ENCODE measurements at regions not wholly inside any gene's neighbourhood (a gene's known extent, or its start where the extent isn't known, plus 50 kb on each side); places are given as distances from the start of the nearest gene placed in this dataset.

DNA sequence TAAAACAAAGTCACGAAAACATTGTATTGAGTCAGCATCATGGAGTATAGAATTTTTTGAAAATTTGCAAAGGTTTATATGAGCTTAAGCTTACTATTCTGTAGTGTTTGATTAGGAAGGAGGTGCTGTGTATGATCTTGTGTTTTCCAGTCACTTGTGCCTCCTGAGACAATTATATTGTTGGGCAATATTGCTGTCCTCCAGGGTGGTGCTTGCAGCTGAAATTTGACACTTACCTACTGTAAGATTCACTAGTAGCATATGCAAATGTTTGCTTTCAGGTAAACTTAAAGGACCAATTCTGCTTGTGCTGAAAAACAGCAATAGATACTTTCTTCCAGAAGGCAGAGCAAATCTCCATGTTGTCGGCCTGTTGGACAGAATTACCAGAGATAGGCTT is 268.0 kb downstream of the TGFB2 start (continued):
- TF ChIP-seq, protein P1, sequence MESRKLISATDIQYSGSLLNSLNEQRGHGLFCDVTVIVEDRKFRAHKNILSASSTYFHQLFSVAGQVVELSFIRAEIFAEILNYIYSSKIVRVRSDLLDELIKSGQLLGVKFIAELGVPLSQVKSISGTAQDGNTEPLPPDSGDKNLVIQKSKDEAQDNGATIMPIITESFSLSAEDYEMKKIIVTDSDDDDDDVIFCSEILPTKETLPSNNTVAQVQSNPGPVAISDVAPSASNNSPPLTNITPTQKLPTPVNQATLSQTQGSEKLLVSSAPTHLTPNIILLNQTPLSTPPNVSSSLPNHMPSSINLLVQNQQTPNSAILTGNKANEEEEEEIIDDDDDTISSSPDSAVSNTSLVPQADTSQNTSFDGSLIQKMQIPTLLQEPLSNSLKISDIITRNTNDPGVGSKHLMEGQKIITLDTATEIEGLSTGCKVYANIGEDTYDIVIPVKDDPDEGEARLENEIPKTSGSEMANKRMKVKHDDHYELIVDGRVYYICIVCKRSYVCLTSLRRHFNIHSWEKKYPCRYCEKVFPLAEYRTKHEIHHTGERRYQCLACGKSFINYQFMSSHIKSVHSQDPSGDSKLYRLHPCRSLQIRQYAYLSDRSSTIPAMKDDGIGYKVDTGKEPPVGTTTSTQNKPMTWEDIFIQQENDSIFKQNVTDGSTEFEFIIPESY (IDR thresholded peaks at IDR 0.05): no peak
- no peak for TF ChIP-seq HDAC6 (IDR thresholded peaks at IDR 0.05; ENCODE audit: unreplicated experiment)
- TF ChIP-seq GATAD2B (conservative IDR thresholded peaks at IDR 0.05; ENCODE audit: low read depth): no peak
- TF ChIP-seq TARDBP (IDR thresholded peaks at IDR 0.05; ENCODE audit: borderline replicate concordance): no peak
- no peak for TF ChIP-seq STAT3 (IDR thresholded peaks at IDR 0.05; ENCODE audit: low read depth, low read length)
- TF ChIP-seq POLR2AphosphoS2 (IDR thresholded peaks at IDR 0.05; ENCODE audit: low read depth, low read length): no peak
- no peak for TF ChIP-seq CBFB (IDR thresholded peaks at IDR 0.05; ENCODE audit: low read depth)
- no peak for TF ChIP-seq STAT1 (conservative IDR thresholded peaks at IDR 0.05)
- no peak for TF ChIP-seq SREBF2 (IDR thresholded peaks at IDR 0.05; ENCODE audit: low read length)
- TF ChIP-seq ZNF207 (IDR thresholded peaks at IDR 0.05; ENCODE audit: borderline replicate concordance): no peak

DNA sequence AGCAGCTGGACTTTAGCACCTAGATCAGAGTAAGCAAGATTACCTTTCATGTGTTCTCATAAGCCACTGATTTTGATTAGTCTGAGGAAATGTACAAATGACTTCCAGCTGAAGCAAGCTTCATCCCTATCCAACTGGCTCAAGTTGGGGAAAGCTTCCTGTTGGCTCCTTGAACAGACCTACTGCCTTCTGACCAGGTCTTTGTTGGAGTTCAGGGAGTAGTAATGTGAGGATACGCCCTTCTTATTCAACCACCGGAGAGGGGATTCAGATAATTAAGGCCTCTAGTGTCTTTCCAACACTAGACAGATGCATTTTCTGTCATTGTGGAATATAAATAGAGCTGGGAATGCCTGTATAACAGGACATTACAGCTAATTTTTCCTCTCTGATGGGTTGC is 268.9 kb downstream of the TGFB2 start:
- CTCF ChIA-PET: no interaction called here

More for the DNA sequence above, 268.9 kb downstream of the TGFB2 start:
- Histone ChIP-seq H2AFZ (ENCODE audit: control insufficient read depth, low read depth, low read length) (no peak overlapping the region), H3K4me1 (ENCODE audit: control insufficient read depth, insufficient read depth, low read length) (no peaks in the 10 kb centered on the region), H3K9me3 (replicated peaks; ENCODE audit: control insufficient read depth, insufficient read depth, low read length) (no peaks in the 10 kb centered on the region), H3K27me3 (replicated peaks in 1 of 2; ENCODE audit: control insufficient read depth in 2 of 2, insufficient read depth in 2 of 2, low read length in 1 of 2) (no peaks in the 10 kb centered on the region), H3K79me2 (ENCODE audit: control insufficient read depth, insufficient read depth, low read length) (no peaks in the 10 kb centered on the region), H3K27ac (ENCODE audit: control insufficient read depth, insufficient read depth) (no peak overlapping the region), H3K4me2 (ENCODE audit: control insufficient read depth, insufficient read depth) (no peak overlapping the region), H3K9ac (ENCODE audit: control insufficient read depth, insufficient read depth, low read length) (no peak overlapping the region), H3K4me3 (no peak overlapping the region), H3K36me3 (ENCODE audit: control insufficient read depth in 2 of 2, insufficient read depth in 2 of 2, low read length in 1 of 2) (no peaks in the 10 kb centered on the region), H4K20me1 (ENCODE audit: control insufficient read depth, insufficient read depth) (no peaks in the 10 kb centered on the region)
- ATAC-seq (no peak), DNase-seq (ENCODE audit: low read depth, low spot score) (no peak), FAIRE-seq (no peak)
- RAD21 ChIA-PET (ENCODE audit: unreplicated experiment): no interaction called here
- intact Hi-C loops (cut with micrococcal nuclease; ENCODE audit: unreplicated experiment): no loop called here
- POLR2A ChIA-PET: no interaction called here
- SMC1A ChIA-PET (ENCODE audit: uncharacterized antibody, unreplicated experiment): no interaction called here
- no TSS peak for BruUV-seq (replicated peaks)
- TF ChIP-seq SIX5 (IDR thresholded peaks at IDR 0.05; ENCODE audit: low read depth, low read length, severe bottlenecking) (no peak), BRCA1 (IDR thresholded peaks at IDR 0.05; ENCODE audit: low read depth, low read length) (no peak), SMAD5 (IDR thresholded peaks at IDR 0.05; ENCODE audit: low read depth) (no peak), PAX5 (IDR thresholded peaks at IDR 0.05; ENCODE audit: borderline replicate concordance, low read depth, low read length) (no peak)
- WGBS (ENCODE audit: insufficient coverage, insufficient replicate concordance, low lambda C conversion rate, missing lambda C conversion rate): 0% methylated on average over 2 of the region's 2 CpGs
- in situ Hi-C loops (cut with MboI): no loop called here

Measured in GM12878 (cell line).